Activated naive CD4-positive, alpha-beta T cell treated with anti-CD3 and anti-CD28 coated beads, Interleukin-2, amount 50 U/mL, for 72 hours (primary cell): ENCODE measurements at regions not wholly inside any gene's neighbourhood (a gene's known extent, or its start where the extent isn't known, plus 50 kb on each side); places are given as distances from the start of the nearest gene placed in this dataset.
"Not testable (repeated sequence)": the region's sequence is repeated elsewhere in the genome, so short reads cannot be mapped to it uniquely, and the experiment has no call there.

Source experiments
- ATAC-seq, 2 donors: fragments of 150-1000 bp; cut with Tn5 transposase; 2 replicates each; pipeline ENCODE4 v1.10.0; 2021; ENCODE audit warnings: mild to moderate bottlenecking in 2 of 2, moderate library complexity in 2 of 2
- DNase-seq, 2 donors: peaks; one replicate each; pipeline ENCODE4 v3.0.0; 2021 to 2022; ENCODE audit warnings: low spot score in 2 of 2
- H3K27ac Mint-ChIP-seq, 2 donors: one replicate each; pipeline ENCODE4 v1.8.0; 2022; ENCODE audit warnings: mild to moderate bottlenecking in 2 of 2, mixed read lengths in 2 of 2
- H3K36me3 Mint-ChIP-seq, 2 donors: one replicate each; pipeline ENCODE4 v1.8.0; 2022; ENCODE audit warnings: mixed read lengths in 2 of 2
- H3K9me3 Mint-ChIP-seq, 2 donors: one replicate each; pipeline ENCODE4 v1.8.0; 2022; ENCODE audit warnings: mixed read lengths in 2 of 2

- H3K9me3 Mint-ChIP-seq, result no peaks in the 10 kb centered on the region
- no peak for ATAC-seq
- no peak for DNase-seq
- no peaks in the 10 kb centered on the region for H3K36me3 Mint-ChIP-seq
- H3K27ac Mint-ChIP-seq, result no peak overlapping the region
These were observed 115.0 kb upstream of the USP25 start for GRCh38 chr21:15614766-15615165.

GRCh38 chr21:15616864-15617574 lies 112.8 kb upstream of the USP25 start:
- DNase-seq, result no peak
- H3K9me3 Mint-ChIP-seq, result no peaks in the 10 kb centered on the region
- ATAC-seq, result no peak
- H3K27ac Mint-ChIP-seq, result no peak overlapping the region
- H3K36me3 Mint-ChIP-seq, result no peaks in the 10 kb centered on the region

- no peak for ATAC-seq
- no peak for DNase-seq
- H3K27ac Mint-ChIP-seq, result no peak overlapping the region
- no peaks in the 10 kb centered on the region for H3K9me3 Mint-ChIP-seq
- no peaks in the 10 kb centered on the region for H3K36me3 Mint-ChIP-seq
These were observed 111.8 kb upstream of the USP25 start for GRCh38 chr21:15617964-15618363.

GRCh38 chr21:15620892-15621291 lies 108.9 kb upstream of the USP25 start:
- no peak for DNase-seq

GRCh38 chr21:15624646-15625045 lies 105.1 kb upstream of the USP25 start:
- no peak overlapping the region for H3K27ac Mint-ChIP-seq

More at GRCh38 chr21:15620892-15621291, 108.9 kb upstream of the USP25 start:
- Mint-ChIP-seq H3K36me3 (no peaks in the 10 kb centered on the region), H3K27ac (no peak overlapping the region), H3K9me3 (no peaks in the 10 kb centered on the region)
- no peak for ATAC-seq

GRCh38 chr21:15625363-15625762 lies 104.4 kb upstream of the USP25 start:
- DNase-seq (no peak), ATAC-seq (no peak)
- H3K27ac Mint-ChIP-seq, result no peak overlapping the region
- no peaks in the 10 kb centered on the region for H3K9me3 Mint-ChIP-seq
- no peaks in the 10 kb centered on the region for H3K36me3 Mint-ChIP-seq

More at GRCh38 chr21:15624646-15625045, 105.1 kb upstream of the USP25 start:
- no peak for ATAC-seq
- Mint-ChIP-seq H3K36me3 (no peaks in the 10 kb centered on the region), H3K9me3 (no peaks in the 10 kb centered on the region)
- DNase-seq, result no peak

- Mint-ChIP-seq H3K36me3 (no peaks in the 10 kb centered on the region), H3K9me3 (no peaks in the 10 kb centered on the region), H3K27ac (no peak overlapping the region)
- ATAC-seq (no peak), DNase-seq (no peak)
These were observed 103.8 kb upstream of the USP25 start for GRCh38 chr21:15626031-15626430.

- DNase-seq (no peak), ATAC-seq (no peak)
- H3K27ac Mint-ChIP-seq, result no peak overlapping the region
- no peaks in the 10 kb centered on the region for H3K36me3 Mint-ChIP-seq
- H3K9me3 Mint-ChIP-seq, result no peaks in the 10 kb centered on the region
These were observed 102.8 kb upstream of the USP25 start for GRCh38 chr21:15627011-15627410.

- ATAC-seq (no peak), DNase-seq (no peak)
- no peaks in the 10 kb centered on the region for H3K9me3 Mint-ChIP-seq
These were observed 102.0 kb upstream of the USP25 start for GRCh38 chr21:15627823-15628222.

GRCh38 chr21:15631342-15631741 lies 98.4 kb upstream of the USP25 start:
- Mint-ChIP-seq H3K27ac (no peak overlapping the region), H3K9me3 (no peaks in the 10 kb centered on the region), H3K36me3 (no peaks in the 10 kb centered on the region)
- ATAC-seq, result no peak
- no peak for DNase-seq

More at GRCh38 chr21:15627823-15628222, 102.0 kb upstream of the USP25 start:
- no peak overlapping the region for H3K27ac Mint-ChIP-seq
- no peaks in the 10 kb centered on the region for H3K36me3 Mint-ChIP-seq

- not testable (repeated sequence) for H3K9me3 Mint-ChIP-seq, H3K36me3 Mint-ChIP-seq, DNase-seq, H3K27ac Mint-ChIP-seq, ATAC-seq
These were observed 95.2 kb upstream of the USP25 start for GRCh38 chr21:15634541-15634940.

- DNase-seq (no peak), ATAC-seq (no peak)
These were observed 90.8 kb upstream of the USP25 start for GRCh38 chr21:15638856-15639549.

GRCh38 chr21:15640113-15640512 lies 89.7 kb upstream of the USP25 start:
- DNase-seq, ATAC-seq, H3K9me3 Mint-ChIP-seq, H3K27ac Mint-ChIP-seq, H3K36me3 Mint-ChIP-seq: not testable (repeated sequence)

More at GRCh38 chr21:15638856-15639549, 90.8 kb upstream of the USP25 start:
- no peak overlapping the region for H3K27ac Mint-ChIP-seq
- H3K36me3 Mint-ChIP-seq, result no peaks in the 10 kb centered on the region
- no peaks in the 10 kb centered on the region for H3K9me3 Mint-ChIP-seq

- DNase-seq (no peak), ATAC-seq (no peak)
- no peak overlapping the region for H3K27ac Mint-ChIP-seq
- no peaks in the 10 kb centered on the region for H3K36me3 Mint-ChIP-seq
- H3K9me3 Mint-ChIP-seq, result no peaks in the 10 kb centered on the region
These were observed 85.3 kb upstream of the USP25 start for GRCh38 chr21:15644489-15644888.

- Mint-ChIP-seq H3K9me3 (no peaks in the 10 kb centered on the region), H3K36me3 (no peaks in the 10 kb centered on the region), H3K27ac (no peak overlapping the region)
- no peak for DNase-seq
- ATAC-seq, result no peak
These were observed 84.0 kb upstream of the USP25 start for GRCh38 chr21:15645830-15646229.

GRCh38 chr21:15650735-15651134 lies 79.0 kb upstream of the USP25 start:
- Mint-ChIP-seq H3K27ac (no peak overlapping the region), H3K9me3 (no peaks in the 10 kb centered on the region), H3K36me3 (no peaks in the 10 kb centered on the region)
- no peak for DNase-seq
- no peak for ATAC-seq

- H3K9me3 Mint-ChIP-seq, result no peaks in the 10 kb centered on the region
- DNase-seq (no peak), ATAC-seq (no peak)
- H3K36me3 Mint-ChIP-seq, result no peaks in the 10 kb centered on the region
- no peak overlapping the region for H3K27ac Mint-ChIP-seq
These were observed 78.6 kb upstream of the USP25 start for GRCh38 chr21:15651172-15651571.

- Mint-ChIP-seq H3K9me3 (no peaks in the 10 kb centered on the region), H3K27ac (no peak overlapping the region), H3K36me3 (no peaks in the 10 kb centered on the region)
- ATAC-seq, result no peak
- DNase-seq, result no peak
These were observed 76.1 kb upstream of the USP25 start for GRCh38 chr21:15653710-15654109.
